Urinary bladder (tissue), 3 donors: ENCODE measurements at regions not wholly inside any gene's neighbourhood (a gene's known extent, or its start where the extent isn't known, plus 50 kb on each side); places are given as distances from the start of the nearest gene placed in this dataset.

Experiments
- DNase-seq: peaks from one replicate; pipeline ENCODE4 v3.0.0-alpha.2; 2015; ENCODE audit errors: extremely low spot score
- H3K27ac ChIP-seq: one replicate; pipeline ENCODE4 v1.5.1; 2013; ENCODE audit warnings: low read depth, mild to moderate bottlenecking, moderate library complexity
- H3K36me3 ChIP-seq: one replicate; pipeline ENCODE4 v1.6.1; 2013; ENCODE audit warnings: mild to moderate bottlenecking, moderate library complexity; ENCODE audit not compliant: insufficient read depth
- H3K4me1 ChIP-seq: one replicate; pipeline ENCODE4 v1.6.1; 2013; ENCODE audit warnings: mild to moderate bottlenecking, moderate library complexity; ENCODE audit not compliant: insufficient read depth
- H3K4me3 ChIP-seq: one replicate; pipeline ENCODE4 v1.5.1; 2013; ENCODE audit warnings: low read depth, low read length
- WGBS: extraction: QIAGEN DNeasy Blood & Tissue Kit; methylation state at CpG from one replicate; pipeline ENCODE4 v1.1.7; 2013; 5-methylcytosine and 5-hydroxymethylcytosine counted together
- donor health status: healthy with polysubstance abuse.
- donor health status: healthy.

DNA sequence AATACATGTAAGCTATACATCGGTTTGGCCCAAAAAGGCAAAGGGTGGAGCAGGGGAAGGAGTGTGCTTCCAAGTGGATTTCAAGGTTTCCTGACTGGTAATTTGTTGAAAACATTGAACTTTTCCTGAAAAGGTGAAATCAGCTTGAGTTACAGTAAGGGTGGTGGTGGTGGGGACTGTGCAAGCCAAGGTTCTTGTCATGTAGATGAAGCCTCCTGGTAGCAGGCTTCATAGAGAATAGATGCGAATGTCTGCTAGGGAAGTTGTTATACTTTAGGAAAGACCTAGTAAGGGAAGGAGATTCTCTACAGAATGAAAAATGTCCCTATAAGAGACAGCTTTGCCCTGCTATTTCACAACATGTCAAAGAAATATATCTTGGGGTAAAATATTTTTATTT lies 528.2 kb upstream of the CBLB start:
- H3K36me3 ChIP-seq, result no peaks in the 10 kb centered on the region
- H3K4me1 ChIP-seq, result no peaks in the 10 kb centered on the region
- 96% methylated on average over 2 of the region's 2 CpGs for WGBS
- no peak for DNase-seq
- H3K27ac ChIP-seq, result no peak overlapping the region
- H3K4me3 ChIP-seq, result no peak overlapping the region

DNA sequence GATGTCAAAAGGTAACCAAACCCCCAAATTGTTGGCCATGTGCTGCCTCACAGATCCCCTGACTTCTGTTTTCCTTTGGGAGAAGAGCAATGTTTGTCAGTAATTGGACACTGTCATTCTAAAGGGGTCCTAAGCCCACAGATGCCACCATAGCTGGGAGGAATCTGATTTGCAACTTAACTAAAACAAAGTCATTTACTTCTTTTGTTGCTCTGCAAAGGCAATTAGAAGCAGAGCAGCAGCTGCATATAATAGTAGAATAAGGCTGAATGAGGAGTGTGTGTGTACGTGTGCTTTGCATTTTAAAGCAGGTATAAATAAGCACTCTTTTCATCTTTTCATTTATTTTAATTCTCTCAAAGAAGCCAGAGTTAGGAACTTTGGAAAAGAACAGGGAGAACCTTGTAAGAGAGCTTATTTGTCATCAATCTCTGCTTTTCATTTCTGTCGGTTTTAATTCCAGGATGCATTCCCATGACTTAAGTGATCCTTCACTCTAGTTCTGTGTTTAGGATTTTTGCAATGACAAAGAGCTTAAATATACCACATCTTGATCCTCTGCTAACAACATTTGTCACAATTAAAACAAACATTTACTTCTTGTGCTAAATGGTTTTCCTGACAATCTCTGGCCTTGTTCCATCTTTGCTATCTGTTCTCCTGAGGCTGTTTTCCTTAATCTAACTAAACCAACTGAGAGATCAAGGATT lies 530.2 kb upstream of the CBLB start:
- Histone ChIP-seq H3K27ac (no peak overlapping the region), H3K36me3 (no peaks in the 10 kb centered on the region), H3K4me3 (no peak overlapping the region), H3K4me1 (no peaks in the 10 kb centered on the region)
- DNase-seq, result no peak
- WGBS, result 38% methylated on average over 2 of the region's 2 CpGs

DNA sequence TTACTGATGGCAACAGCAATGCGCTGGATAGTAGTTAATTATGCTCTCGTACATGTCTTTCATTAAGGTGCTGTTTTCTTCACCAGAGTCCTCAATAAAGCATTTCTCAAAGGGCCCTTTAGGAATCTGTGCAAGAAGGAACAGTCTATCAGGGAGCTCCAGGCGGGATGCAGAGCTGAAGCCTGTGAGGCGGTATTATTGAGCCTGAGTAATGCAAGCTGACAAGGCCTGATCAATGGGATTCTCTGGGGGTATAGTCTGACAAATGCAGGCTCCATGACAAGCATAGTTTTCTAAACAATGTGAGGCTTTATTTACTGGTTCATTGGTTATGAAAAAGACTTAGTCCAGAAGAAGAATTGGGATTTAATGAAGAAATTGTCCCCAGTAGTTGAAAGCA lies 530.9 kb upstream of the CBLB start:
- Histone ChIP-seq H3K4me1 (no peaks in the 10 kb centered on the region), H3K36me3 (no peaks in the 10 kb centered on the region), H3K27ac (no peak overlapping the region), H3K4me3 (no peak overlapping the region)
- 74% methylated on average over 4 of the region's 4 CpGs for WGBS
- no peak for DNase-seq

DNA sequence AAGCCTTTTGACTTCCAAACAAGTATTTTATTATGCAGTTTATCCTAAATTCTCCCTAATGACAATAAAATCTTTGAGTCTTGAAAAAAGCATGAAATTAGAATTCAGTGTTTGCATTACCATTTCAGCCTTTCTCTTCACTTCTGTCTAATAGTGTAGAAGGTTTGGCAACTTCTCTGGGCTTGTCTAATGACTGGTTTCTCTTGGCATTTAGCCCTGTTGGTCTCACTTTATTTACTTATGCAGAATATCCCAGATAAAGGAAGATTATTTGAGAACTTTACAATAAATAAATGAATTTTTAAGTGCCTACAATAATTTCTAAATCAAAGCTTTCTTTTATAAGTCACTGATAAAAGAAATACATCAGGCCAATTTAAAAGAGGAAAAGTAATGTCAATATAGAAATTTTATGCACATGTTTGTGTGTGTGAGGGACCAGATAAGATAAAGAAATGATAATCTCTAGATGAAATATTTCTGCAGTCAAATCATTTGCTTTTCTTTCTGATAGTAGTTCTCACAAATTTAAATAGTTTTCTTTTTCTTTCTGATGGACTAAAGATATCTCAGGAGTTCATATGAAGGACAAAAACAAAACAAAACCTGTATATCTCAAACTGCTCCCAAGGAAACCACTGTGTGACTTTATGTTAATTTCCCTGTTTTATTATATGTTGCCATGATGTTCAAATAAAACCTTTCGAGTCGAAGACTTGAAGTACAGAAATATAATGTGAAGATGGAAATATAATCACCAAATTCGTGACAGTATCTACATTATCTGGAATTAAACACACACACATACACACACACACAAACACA lies 533.1 kb upstream of the CBLB start:
- no peak overlapping the region for H3K27ac ChIP-seq
- no peaks in the 10 kb centered on the region for H3K4me1 ChIP-seq
- 41% methylated on average over 3 of the region's 3 CpGs for WGBS

DNA sequence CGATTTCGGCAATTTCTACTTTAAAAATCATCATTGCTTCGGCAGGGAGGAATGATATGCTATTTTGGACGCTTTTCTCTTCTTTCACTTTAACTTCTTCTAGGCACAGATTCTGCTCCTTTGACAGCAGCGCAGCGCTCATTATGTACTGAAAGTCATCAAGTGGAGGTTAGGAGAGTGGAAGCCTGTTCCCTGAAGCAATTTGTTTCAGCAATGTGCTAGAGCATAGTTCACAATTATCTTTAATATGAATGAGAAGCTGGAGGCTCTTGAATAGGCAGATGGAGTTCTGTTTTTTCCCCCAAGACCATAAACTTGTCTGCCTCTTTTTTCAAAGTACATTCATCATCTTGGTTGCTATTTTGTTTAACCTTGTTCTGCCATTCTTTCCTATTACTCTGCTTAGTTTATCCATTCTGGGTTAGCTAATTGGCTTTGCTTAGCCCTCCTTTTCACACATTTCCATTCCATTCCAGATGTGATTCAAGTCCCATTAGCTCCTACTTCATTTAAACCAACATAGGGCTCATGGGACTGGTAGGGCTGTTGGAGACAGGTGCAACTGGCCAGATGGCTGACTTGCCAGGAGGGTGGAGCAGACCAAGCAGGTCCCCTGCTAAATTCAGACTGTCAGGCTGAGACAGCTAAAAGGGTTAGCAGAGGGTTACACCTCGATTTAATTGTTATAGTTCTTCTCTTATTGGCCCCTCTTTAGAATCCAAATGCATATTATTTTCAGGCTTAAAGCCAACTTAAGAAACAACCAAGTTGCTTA lies 534.7 kb upstream of the CBLB start:
- DNase-seq, result no peak
- no peaks in the 10 kb centered on the region for H3K36me3 ChIP-seq
- WGBS, result 93% methylated on average over 7 of the region's 7 CpGs
- no peak overlapping the region for H3K4me3 ChIP-seq
- no peak overlapping the region for H3K27ac ChIP-seq
- H3K4me1 ChIP-seq, result no peaks in the 10 kb centered on the region

More for the DNA sequence above, 533.1 kb upstream of the CBLB start:
- no peak overlapping the region for H3K4me3 ChIP-seq
- DNase-seq, result no peak
- H3K36me3 ChIP-seq, result no peaks in the 10 kb centered on the region

DNA sequence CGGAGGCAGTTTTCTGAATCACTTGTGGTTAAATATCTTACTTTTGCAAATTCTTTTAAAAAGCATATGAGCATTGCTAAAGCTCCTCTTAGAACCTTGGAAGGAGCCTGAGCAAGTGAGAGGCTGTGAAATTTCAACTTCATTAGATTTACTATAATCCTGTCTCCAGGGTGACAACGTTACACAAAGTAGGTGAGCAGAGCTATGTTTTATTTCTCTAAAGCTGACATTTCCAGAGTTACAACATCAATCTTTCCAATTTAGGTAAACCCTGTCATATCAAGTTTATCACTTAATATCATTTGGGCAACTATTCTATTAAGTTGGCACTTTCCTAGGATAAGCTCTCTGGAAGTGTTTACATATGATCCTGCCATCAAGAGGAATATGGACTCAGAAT lies 544.9 kb upstream of the CBLB start:
- no peak for DNase-seq
- H3K27ac ChIP-seq, result no peak overlapping the region
- no peaks in the 10 kb centered on the region for H3K4me1 ChIP-seq
- no peak overlapping the region for H3K4me3 ChIP-seq
- no peaks in the 10 kb centered on the region for H3K36me3 ChIP-seq
- 74% methylated on average over 2 of the region's 2 CpGs for WGBS

DNA sequence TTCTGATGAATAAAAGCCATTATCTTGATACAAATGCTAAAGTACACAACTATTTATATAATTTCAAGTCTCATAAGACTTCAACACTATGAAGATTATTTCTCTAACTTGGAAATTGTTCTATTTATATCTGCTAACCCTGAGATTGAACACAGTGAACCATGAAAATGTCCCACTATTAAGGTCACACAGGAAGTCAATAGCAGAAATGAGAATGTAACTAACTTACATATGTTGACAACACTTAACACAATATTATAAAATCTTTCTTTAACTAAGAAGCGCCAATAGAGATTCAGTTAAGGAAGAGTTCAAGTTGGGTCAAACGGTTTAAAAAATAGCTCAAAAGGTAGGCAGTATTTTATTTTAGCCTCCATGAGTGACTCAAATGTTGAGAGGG lies 551.8 kb upstream of the CBLB start:
- WGBS, result 48% methylated on average over 2 of the region's 2 CpGs
- Histone ChIP-seq H3K4me1 (no peaks in the 10 kb centered on the region), H3K27ac (no peak overlapping the region)

DNA sequence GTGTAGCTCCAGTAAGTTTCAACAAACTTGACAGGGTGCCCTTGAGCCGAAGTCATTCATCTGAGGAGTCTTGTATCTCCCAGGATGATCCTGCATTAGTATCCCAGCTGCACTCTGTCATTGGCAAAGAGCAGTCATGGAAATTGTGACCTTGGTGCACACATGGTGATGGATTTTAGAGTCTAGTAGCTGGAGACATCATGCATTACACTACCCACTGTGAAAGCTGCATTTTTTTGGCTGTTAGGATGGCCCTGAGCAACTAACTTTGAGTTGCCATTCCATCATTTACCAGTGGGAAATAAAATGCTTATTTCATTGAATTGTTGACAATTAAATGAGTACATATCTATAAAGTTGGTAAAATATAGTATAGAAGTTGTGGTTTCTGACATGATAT lies 552.6 kb upstream of the CBLB start:
- WGBS, result 92% methylated on average over 1 of the region's 1 CpG
- no peak for DNase-seq
- Histone ChIP-seq H3K36me3 (no peaks in the 10 kb centered on the region), H3K27ac (no peak overlapping the region), H3K4me1 (no peaks in the 10 kb centered on the region), H3K4me3 (no peak overlapping the region)

More for the DNA sequence above, 551.8 kb upstream of the CBLB start:
- no peaks in the 10 kb centered on the region for H3K36me3 ChIP-seq
- DNase-seq, result no peak
- no peak overlapping the region for H3K4me3 ChIP-seq

DNA sequence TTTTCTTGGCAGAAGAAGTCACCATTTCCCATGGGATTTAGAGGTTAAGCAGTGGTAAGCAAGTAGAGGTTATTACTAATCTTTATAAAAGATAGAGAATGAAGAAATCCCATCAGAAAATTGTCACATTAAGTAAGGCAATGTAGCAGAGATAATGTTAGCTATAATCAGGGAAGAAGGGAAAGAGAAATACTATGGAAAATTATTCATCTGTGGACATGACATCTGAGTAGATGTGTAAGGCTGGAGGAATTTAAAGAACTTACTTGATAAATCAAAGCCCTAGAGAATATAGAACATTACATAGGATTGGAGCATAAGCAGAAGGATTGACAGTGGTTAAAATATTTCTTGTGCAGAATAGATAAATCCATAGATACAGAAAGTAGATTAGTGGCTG lies 553.1 kb upstream of the CBLB start:
- Histone ChIP-seq H3K36me3 (no peaks in the 10 kb centered on the region), H3K27ac (no peak overlapping the region), H3K4me1 (no peaks in the 10 kb centered on the region), H3K4me3 (no peak overlapping the region)
- DNase-seq, result no peak

DNA sequence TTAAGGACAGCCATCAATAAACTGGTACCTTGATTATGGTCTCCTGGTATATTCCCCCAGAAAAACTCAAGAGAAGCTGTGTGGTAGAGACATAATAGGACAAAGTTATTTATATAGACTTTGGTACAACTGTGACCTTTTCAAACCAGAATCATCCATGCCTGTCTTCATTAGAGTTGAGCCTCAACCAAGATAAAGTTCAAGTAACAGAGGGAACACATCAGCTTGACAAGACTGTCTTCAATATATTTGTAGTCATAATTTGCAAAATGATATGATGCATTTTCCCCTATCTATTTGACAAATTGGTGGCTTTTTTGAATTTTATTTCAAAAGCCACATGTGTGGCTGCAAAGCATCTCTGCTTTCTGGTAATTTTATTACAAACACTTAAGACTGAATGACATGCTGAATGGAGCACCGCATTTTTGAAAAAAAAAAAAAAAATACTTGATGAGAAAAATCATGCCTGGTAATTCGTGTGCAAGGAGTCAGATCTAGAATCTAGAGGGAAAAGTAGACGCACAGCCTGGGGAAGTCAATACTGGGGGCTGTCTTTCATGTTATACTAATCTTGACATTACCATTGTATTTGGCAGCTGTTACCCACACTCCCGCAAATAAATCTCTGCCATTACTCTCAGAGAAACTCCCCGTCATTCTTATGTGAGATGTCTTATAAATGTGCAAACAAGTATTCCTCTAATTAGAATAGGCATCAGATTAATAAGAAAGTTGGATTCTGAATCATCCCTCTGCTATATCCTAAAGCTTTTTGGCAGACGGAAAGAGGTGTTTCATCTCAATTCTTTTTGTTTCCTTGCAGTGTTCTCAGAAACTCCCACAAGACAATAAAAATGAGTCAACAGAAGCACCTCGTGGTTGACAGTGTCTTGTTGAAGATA lies 554.8 kb upstream of the CBLB start:
- no peak for DNase-seq
- H3K4me3 ChIP-seq, result no peak overlapping the region
- H3K36me3 ChIP-seq, result no peaks in the 10 kb centered on the region
- WGBS, result 81% methylated on average over 7 of the region's 7 CpGs
- H3K4me1 ChIP-seq, result no peaks in the 10 kb centered on the region
- no peak overlapping the region for H3K27ac ChIP-seq

DNA sequence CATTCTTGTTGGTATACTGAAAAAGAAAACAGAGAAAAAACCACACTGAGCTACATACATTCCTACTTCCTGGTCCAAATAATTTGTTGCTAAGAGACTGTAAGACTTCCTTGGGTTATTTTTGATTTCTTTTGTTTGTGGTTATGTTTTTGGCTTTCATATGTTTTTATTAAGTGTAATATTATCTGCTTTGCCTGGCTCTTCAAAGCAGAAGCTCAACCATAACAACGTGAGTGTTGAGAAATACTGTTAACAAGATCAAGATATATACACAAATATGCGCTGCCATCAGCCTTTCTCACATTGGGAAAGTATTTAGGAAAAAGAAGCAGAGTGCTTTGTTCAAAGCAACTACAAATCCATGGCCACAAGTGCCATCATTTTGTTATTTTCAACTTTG lies 556.2 kb upstream of the CBLB start:
- H3K4me1 ChIP-seq, result no peaks in the 10 kb centered on the region
- no peak overlapping the region for H3K4me3 ChIP-seq
- DNase-seq, result no peak
- 20% methylated on average over 2 of the region's 2 CpGs for WGBS
- H3K36me3 ChIP-seq, result no peaks in the 10 kb centered on the region
- no peak overlapping the region for H3K27ac ChIP-seq

DNA sequence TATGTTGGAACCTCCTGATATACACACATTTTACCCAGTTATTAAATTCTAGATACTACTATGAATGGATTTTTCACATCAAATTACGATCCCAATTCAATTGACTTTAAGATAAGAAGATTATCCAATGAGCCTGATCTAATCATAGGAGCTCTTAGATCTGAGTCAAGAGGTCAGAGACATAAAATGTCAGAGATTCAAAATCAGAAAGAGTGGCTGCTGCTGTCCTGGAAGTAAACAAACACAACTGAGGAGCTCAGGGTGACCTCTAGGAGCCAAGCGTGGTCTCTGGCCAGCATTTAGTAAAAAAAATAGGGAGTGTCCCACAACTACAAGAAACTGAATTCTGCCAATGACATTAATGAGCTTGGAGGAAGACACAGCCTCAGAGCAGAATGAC lies 557.1 kb upstream of the CBLB start:
- Histone ChIP-seq H3K27ac (no peak overlapping the region), H3K4me1 (no peaks in the 10 kb centered on the region), H3K36me3 (no peaks in the 10 kb centered on the region), H3K4me3 (no peak overlapping the region)
- WGBS, result 85% methylated on average over 2 of the region's 2 CpGs
- DNase-seq, result no peak

DNA sequence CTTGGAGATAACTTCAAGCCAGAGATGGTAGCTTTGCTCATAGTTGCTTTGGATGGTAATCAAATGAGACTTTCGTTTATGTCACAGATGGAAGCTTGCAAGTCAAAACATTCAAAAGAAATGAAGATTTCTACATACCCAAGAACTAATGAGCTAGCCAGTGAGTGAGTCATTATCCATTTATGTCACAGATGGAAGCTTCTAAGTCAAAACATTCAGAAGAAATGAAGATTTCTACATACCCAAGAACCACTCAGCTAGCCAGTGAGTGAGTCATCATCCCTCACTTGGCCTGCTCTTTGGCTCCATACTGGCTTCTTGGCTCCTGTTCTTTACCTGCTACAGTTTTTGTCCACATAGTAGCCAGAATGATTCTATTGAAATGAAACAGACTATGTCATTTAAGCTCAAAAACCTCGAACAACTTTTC lies 559.8 kb upstream of the CBLB start:
- Histone ChIP-seq H3K4me1 (no peaks in the 10 kb centered on the region), H3K36me3 (no peaks in the 10 kb centered on the region), H3K4me3 (no peak overlapping the region), H3K27ac (no peak overlapping the region)
- 34% methylated on average over 2 of the region's 2 CpGs for WGBS
- DNase-seq, result no peak
